Fibroblast of the aortic adventitia (primary cell): ENCODE measurements at regions not wholly inside any gene's neighbourhood (a gene's known extent, or its start where the extent isn't known, plus 50 kb on each side); places are given as distances from the start of the nearest gene placed in this dataset.

ENCODE experiments used
- DNase-seq: peaks from one replicate; pipeline ENCODE4 v3.0.0-alpha.2; 2010; ENCODE audit warnings: low read depth
- H3K4me3 ChIP-seq: 2 replicates; pipeline ENCODE4 v1.5.1; 2011; ENCODE audit warnings: low read depth, mild to moderate bottlenecking, control low read depth, low read length, moderate library complexity
- TF ChIP-seq, protein P1 (sequence below): IDR thresholded peaks from 2 replicates; pipeline ENCODE4 v1.5.1; 2011; ENCODE audit warnings: mild to moderate bottlenecking, low read length, control low read depth, inconsistent platforms; ENCODE audit not compliant: insufficient read depth

DNA sequence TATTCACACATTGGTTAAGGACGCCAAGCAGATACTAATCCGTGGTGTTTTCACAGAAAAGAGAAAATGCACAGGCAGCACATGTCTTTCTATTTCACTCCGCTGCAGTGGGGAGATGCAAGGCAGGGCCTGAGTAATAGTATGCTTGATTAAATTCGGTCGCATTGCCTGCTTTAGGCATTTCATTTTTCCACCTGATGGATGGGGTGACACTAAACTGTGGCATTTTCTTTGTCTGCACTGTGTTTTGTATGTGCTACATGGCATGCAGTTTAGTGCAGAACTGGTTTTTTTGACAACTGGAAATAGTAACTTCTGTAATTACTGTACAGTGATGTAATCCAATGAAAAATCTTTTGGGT lies 94.9 kb downstream of the SLC17A6 start:
- TF ChIP-seq, protein P1, sequence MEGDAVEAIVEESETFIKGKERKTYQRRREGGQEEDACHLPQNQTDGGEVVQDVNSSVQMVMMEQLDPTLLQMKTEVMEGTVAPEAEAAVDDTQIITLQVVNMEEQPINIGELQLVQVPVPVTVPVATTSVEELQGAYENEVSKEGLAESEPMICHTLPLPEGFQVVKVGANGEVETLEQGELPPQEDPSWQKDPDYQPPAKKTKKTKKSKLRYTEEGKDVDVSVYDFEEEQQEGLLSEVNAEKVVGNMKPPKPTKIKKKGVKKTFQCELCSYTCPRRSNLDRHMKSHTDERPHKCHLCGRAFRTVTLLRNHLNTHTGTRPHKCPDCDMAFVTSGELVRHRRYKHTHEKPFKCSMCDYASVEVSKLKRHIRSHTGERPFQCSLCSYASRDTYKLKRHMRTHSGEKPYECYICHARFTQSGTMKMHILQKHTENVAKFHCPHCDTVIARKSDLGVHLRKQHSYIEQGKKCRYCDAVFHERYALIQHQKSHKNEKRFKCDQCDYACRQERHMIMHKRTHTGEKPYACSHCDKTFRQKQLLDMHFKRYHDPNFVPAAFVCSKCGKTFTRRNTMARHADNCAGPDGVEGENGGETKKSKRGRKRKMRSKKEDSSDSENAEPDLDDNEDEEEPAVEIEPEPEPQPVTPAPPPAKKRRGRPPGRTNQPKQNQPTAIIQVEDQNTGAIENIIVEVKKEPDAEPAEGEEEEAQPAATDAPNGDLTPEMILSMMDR: no peak
- no peak overlapping the region for H3K4me3 ChIP-seq
- no peak for DNase-seq

DNA sequence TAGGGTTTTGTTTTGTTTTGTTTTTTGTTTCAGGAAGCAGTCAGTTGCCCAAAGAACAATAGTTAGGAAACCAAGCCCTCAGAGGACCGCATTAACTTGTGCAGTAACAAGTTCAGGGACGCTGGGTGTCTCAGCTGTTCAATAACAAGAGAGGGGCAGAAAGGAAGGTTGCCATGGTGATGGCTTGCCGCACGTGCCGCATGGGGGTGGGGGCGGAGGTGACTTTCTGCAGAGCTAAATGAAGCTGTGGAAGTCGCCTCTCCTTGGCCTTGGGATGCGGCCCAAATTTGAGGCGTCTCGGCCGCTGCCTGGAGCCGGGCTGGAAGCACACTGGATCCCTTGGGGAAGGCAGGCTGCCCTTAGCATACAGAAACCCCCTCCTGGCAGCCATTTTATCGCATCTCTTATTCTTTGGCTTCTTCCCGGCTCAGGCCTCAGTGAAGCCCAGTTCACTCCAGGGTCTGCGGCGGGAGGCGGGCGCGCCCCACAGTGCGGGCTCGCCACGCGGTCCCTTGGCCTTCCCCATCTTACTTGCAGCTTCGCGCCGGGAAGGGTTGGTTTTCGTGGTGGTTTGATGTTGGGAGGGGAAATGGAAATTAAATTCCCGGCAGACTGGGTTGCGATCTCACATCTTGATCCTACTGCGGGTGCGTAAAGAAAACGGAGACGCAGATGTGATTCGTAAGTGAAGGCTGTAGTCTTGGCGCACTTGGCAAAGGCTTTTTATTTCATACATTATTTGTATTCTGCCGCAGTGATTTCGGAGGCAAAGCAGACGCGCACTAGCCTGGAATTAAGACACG lies 94.3 kb downstream of the SLC17A6 start:
- TF ChIP-seq, protein P1: no peak
- H3K4me3 ChIP-seq: peak overlapping the region; percentile 34
- peak; percentile 18 for DNase-seq

DNA sequence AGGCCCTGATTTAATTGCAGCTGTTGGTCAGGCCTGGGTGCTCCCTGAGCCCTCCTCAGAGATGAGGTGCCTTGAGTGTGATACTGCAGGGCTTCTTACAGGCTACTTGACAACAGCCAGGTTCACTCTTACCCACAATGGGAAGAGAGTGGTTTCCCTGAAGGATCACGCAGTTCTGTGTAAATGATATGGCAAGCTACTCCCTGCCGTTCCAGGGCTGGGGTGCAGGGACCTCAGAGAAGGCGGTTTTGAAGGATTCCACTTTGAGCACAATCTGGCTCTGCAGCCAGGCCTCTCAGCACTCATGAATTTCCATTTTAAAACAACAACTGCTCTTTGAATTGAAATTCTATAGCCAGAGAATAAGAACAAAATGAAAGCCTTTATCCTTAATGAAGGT lies 92.9 kb downstream of the SLC17A6 start:
- no peak for DNase-seq
- TF ChIP-seq, protein P1: no peak
- H3K4me3 ChIP-seq: no peak overlapping the region

DNA sequence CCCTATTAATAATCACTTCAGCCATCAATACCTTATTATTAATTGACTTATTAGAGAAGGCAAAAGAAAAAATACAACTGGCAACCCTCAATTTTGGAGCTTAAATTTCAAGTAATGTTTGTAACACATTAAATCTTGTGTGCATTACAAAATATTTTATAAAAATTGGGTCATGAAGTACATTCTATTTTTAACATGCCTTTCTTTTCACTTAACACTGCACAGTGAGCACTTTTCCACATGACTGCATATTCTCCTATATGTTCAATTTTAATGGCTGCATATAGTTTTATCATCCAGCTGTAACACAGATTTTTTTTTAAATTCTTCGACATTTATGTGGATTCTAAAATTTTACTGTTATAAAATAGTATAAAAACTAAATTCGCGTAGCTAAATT lies 92.5 kb downstream of the SLC17A6 start:
- DNase-seq: no peak
- TF ChIP-seq, protein P1: no peak
- no peak overlapping the region for H3K4me3 ChIP-seq

DNA sequence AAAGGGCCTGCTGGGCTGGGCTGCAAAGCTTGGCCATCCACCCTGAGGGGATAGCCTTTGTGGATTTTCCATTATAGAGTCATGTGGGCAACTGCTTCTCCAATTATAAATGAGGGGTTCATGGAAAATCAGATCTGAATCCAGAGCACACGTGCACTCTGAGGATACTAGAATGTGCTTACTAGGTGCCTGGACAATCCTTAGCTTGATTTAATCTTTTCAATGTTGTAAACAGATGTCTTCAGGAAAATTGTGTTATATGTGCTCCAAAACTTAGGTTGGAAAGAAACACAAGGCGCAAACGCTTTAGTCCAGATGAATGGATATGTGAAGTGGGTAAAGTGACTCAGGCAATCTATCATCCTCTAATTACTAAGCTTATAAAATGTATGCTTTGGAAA lies 92.0 kb downstream of the SLC17A6 start:
- DNase-seq: no peak
- H3K4me3 ChIP-seq: no peak overlapping the region
- TF ChIP-seq, protein P1: no peak
